ENCODE measurements at regions not wholly inside any gene's neighbourhood (a gene's known extent, or its start where the extent isn't known, plus 50 kb on each side); places are given as distances from the start of the nearest gene placed in this dataset.

DNA sequence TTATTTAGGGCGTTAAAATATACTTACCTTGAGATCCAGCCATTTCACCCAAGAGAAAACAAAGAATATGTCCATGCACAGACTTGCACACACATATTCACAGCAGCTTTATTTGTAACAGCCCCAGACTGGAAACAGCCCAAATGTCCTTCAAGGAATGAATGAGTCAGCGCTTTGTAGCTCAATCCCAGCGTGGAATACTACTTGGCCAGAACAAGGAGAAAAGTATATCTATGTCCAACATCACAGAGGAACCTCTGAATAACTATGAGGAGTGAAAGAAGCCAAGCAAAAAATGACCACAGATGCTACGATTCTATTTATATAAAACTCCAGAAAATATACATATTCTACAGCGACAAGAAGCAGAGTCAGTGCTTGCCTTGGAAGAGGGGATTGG is 158.3 kb downstream of the ENGASE start:
- intact Hi-C loops (cut with DNase I): no loop called here
- Histone ChIP-seq H3K27me3 (replicated peaks; ENCODE audit: insufficient read depth) (no peaks in the 10 kb centered on the region), H3K36me3 (no peaks in the 10 kb centered on the region), H3K9me3 (no peaks in the 10 kb centered on the region), H3K4me1 (replicated peaks) (no peaks in the 10 kb centered on the region), H3K27ac (no peak overlapping the region), H3K4me3 (no peak overlapping the region)
- TF ChIP-seq POLR2A (IDR thresholded peaks at IDR 0.05) (no peak), POLR2AphosphoS5 (IDR thresholded peaks at IDR 0.05) (no peak)
- TF ChIP-seq, protein P1, sequence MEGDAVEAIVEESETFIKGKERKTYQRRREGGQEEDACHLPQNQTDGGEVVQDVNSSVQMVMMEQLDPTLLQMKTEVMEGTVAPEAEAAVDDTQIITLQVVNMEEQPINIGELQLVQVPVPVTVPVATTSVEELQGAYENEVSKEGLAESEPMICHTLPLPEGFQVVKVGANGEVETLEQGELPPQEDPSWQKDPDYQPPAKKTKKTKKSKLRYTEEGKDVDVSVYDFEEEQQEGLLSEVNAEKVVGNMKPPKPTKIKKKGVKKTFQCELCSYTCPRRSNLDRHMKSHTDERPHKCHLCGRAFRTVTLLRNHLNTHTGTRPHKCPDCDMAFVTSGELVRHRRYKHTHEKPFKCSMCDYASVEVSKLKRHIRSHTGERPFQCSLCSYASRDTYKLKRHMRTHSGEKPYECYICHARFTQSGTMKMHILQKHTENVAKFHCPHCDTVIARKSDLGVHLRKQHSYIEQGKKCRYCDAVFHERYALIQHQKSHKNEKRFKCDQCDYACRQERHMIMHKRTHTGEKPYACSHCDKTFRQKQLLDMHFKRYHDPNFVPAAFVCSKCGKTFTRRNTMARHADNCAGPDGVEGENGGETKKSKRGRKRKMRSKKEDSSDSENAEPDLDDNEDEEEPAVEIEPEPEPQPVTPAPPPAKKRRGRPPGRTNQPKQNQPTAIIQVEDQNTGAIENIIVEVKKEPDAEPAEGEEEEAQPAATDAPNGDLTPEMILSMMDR (IDR thresholded peaks at IDR 0.05): no peak
- 85% methylated on average over 5 of the region's 5 CpGs for WGBS
- no peak for DNase-seq (ENCODE audit: low spot score)

DNA sequence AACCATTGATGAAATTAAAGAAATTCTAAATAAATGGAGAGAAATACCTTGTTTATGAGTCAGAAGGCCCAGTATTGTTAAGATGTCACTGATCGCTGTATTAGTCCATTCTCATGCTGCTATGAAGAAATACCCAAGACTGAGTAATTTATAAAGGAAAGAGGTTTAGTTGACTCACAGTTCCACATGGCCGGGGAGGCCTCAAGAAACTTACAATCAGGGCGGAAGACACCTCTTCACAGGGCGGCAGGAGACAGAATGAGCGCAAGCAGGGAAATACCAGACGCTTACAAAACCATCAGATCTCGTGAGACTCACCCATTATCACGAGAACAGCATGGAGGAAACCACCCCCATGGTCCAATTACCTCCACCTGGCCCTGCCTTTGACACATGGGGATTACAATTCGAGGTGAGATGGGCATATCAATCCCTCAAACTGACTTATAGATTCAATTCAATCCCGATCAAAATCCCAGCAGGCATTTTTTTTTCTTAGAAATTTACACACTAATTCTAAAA is 157.2 kb downstream of the ENGASE start:
- 79% methylated on average over 10 of the region's 10 CpGs for WGBS

DNA sequence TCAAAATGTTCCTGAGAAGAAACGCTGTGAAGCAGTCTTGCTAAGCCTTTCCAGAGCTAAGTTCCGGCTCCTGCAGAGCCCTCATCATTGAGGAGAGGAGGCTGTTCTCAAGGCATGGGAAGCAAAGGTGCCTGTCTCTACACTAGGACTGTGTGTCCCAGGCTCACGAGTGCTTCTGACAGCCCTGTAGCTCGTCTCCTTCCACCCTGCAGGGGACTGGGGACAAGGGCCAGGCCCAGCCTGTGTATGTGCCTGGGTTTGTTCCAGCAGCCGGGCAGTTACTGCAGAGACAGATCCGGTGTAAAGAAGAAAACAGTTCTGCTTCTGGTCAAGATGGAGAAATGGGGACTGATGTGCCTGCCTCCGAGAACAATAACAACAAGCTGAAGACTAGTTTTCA is 156.0 kb downstream of the ENGASE start:
- Histone ChIP-seq H3K27me3 (replicated peaks; ENCODE audit: insufficient read depth) (peaks cover 7% of the 10 kb centered on the region), H3K36me3 (no peaks in the 10 kb centered on the region), H3K4me3 (no peak overlapping the region), H3K27ac (no peak overlapping the region), H3K4me1 (replicated peaks) (no peaks in the 10 kb centered on the region), H3K9me3 (no peaks in the 10 kb centered on the region)
- 61% methylated on average over 7 of the region's 7 CpGs for WGBS
- TF ChIP-seq POLR2A (IDR thresholded peaks at IDR 0.05) (no peak), POLR2AphosphoS5 (IDR thresholded peaks at IDR 0.05) (no peak)
- TF ChIP-seq, protein P1 (IDR thresholded peaks at IDR 0.05): no peak
- intact Hi-C loops (cut with DNase I): no loop called here
- no peak for DNase-seq (ENCODE audit: low spot score)

More for the DNA sequence above, 157.2 kb downstream of the ENGASE start:
- TF ChIP-seq POLR2A (IDR thresholded peaks at IDR 0.05): no peak
- TF ChIP-seq, protein P1 (IDR thresholded peaks at IDR 0.05): no peak
- TF ChIP-seq POLR2AphosphoS5 (IDR thresholded peaks at IDR 0.05): no peak
- no peaks in the 10 kb centered on the region for H3K9me3 ChIP-seq
- intact Hi-C loops (cut with DNase I): no loop called here
- H3K36me3 ChIP-seq: no peaks in the 10 kb centered on the region
- no peak for DNase-seq (ENCODE audit: low spot score)
- no peak overlapping the region for H3K27ac ChIP-seq
- no peak overlapping the region for H3K4me3 ChIP-seq
- no peaks in the 10 kb centered on the region for H3K4me1 ChIP-seq (replicated peaks)
- peaks cover under 1% of the 10 kb centered on the region for H3K27me3 ChIP-seq (replicated peaks; ENCODE audit: insufficient read depth)

DNA sequence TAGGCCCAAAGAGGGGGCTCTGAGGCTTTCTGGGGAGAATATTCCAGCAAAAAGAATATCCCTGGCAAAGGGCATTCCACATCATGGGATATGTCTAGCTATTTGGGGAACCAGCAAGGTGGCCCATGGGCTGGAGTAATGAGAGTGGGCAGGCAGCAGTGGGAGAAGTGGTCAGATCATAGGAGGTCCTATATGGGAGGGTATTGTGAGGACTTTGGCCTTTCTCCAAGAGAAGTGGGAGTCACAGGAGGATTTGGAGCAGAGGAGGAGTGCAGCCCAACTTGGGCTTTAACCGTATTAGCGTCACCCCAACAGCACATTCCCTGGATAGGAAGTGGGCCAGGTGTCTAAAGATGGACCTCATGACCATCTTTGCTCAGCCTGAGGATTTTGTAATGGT is 151.4 kb downstream of the ENGASE start:
- no peak for DNase-seq (ENCODE audit: low spot score)
- Histone ChIP-seq H3K9me3 (no peaks in the 10 kb centered on the region), H3K4me3 (no peak overlapping the region), H3K4me1 (replicated peaks) (no peaks in the 10 kb centered on the region), H3K27me3 (replicated peaks; ENCODE audit: insufficient read depth) (peaks cover 25% of the 10 kb centered on the region), H3K27ac (no peak overlapping the region), H3K36me3 (no peaks in the 10 kb centered on the region)
- intact Hi-C loops (cut with DNase I): no loop called here
- no peak for TF ChIP-seq POLR2AphosphoS5 (IDR thresholded peaks at IDR 0.05)
- TF ChIP-seq POLR2A (IDR thresholded peaks at IDR 0.05): no peak
- TF ChIP-seq, protein P1 (IDR thresholded peaks at IDR 0.05): no peak
- WGBS: 95% methylated on average over 2 of the region's 2 CpGs

DNA sequence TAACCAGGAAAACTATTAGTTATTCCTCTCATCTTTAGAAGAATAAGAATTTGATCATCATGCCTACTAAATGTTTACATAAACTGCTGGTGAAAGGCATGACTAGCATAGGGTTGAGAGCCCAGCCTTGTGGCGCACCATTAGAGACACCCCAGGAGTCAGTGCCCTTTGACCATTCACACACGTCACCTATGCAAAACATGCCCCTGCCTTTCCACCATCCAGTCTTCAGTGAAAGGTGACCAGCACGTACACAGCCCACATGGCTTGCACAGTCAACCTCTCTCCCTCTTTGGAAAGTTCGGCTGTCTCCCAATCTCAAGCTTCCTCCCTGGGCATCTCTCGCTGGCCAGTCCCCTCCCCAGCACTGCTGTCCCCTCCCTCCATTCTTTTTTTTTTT is 150.3 kb downstream of the ENGASE start:
- Histone ChIP-seq H3K27ac (no peak overlapping the region), H3K9me3 (no peaks in the 10 kb centered on the region), H3K36me3 (no peaks in the 10 kb centered on the region), H3K4me3 (no peak overlapping the region), H3K27me3 (replicated peaks; ENCODE audit: insufficient read depth) (peaks cover 30% of the 10 kb centered on the region), H3K4me1 (replicated peaks) (no peaks in the 10 kb centered on the region)
- TF ChIP-seq, protein P1 (IDR thresholded peaks at IDR 0.05): no peak
- no peak for TF ChIP-seq POLR2A (IDR thresholded peaks at IDR 0.05)
- no peak for TF ChIP-seq POLR2AphosphoS5 (IDR thresholded peaks at IDR 0.05)
- intact Hi-C loops (cut with DNase I): no loop called here
- DNase-seq (ENCODE audit: low spot score): no peak
- WGBS: 88% methylated on average over 5 of the region's 5 CpGs

Measured in prostate gland (tissue), 2 donors.